Muscle layer of duodenum (tissue), 2 donors: ENCODE measurements at regions not wholly inside any gene's neighbourhood (a gene's known extent, or its start where the extent isn't known, plus 50 kb on each side); places are given as distances from the start of the nearest gene placed in this dataset.

ENCODE experiments used
- H3K27ac ChIP-seq: one replicate; pipeline ENCODE4 v1.7.0; 2013; ENCODE audit warnings: mild to moderate bottlenecking, low read length
- H3K27me3 ChIP-seq: one replicate; pipeline ENCODE4 v1.7.0; 2013; ENCODE audit warnings: low read depth, mild to moderate bottlenecking, control low read depth, low read length
- H3K36me3 ChIP-seq, 2 donors: one replicate each; pipeline ENCODE4 v1.7.0; 2013; ENCODE audit warnings: low read length in 2 of 2, control low read depth in 1 of 2, mild to moderate bottlenecking in 1 of 2; ENCODE audit not compliant: insufficient read depth in 2 of 2, control insufficient read depth in 1 of 2
- H3K4me1 ChIP-seq, 2 donors: one replicate each; pipeline ENCODE4 v1.7.0; 2013; ENCODE audit warnings: low read length in 2 of 2, mild to moderate bottlenecking in 2 of 2, control low read depth in 1 of 2, moderate library complexity in 1 of 2; ENCODE audit not compliant: insufficient read depth in 2 of 2, control insufficient read depth in 1 of 2
- H3K4me3 ChIP-seq, 2 donors: one replicate each; pipeline ENCODE4 v1.7.0; 2013; ENCODE audit warnings: low read length in 2 of 2, low read depth in 1 of 2, mild to moderate bottlenecking in 1 of 2
- H3K9me3 ChIP-seq, 2 donors: one replicate each; pipeline ENCODE4 v1.7.0; 2013; ENCODE audit warnings: low read length in 2 of 2, control low read depth in 1 of 2, mild to moderate bottlenecking in 1 of 2; ENCODE audit not compliant: control insufficient read depth in 1 of 2
- donor health status: healthy.

DNA sequence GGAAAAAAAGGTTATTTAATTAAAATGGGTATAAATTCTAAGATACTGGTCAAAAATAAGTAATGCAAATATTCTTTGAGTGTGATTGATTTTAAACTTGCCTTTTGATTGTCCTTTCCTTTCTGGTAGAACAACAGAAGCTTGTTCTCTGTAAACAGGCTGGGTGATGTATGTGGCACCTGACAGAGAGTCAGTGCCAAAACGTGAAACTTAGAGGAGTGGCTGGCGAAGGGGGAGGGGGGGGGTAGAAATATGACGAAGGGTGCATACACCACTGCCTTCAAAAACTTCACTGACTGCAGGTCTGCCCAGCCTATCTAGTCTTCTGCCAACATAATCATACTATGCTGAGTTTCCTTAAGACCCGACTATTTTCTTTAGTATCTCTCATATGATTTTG is 629.8 kb upstream of the SEMA6A start:
- H3K27ac ChIP-seq, result no peak overlapping the region
- H3K9me3 ChIP-seq, result no peaks in the 10 kb centered on the region
- no peaks in the 10 kb centered on the region for H3K4me1 ChIP-seq
- H3K4me3 ChIP-seq, result no peak overlapping the region
- H3K27me3 ChIP-seq, result no peaks in the 10 kb centered on the region
- no peaks in the 10 kb centered on the region for H3K36me3 ChIP-seq

- no peaks in the 10 kb centered on the region for H3K36me3 ChIP-seq
- H3K4me3 ChIP-seq, result no peak overlapping the region
- H3K27ac ChIP-seq, result no peak overlapping the region
- H3K9me3 ChIP-seq, result no peaks in the 10 kb centered on the region
- no peaks in the 10 kb centered on the region for H3K4me1 ChIP-seq
- no peaks in the 10 kb centered on the region for H3K27me3 ChIP-seq
These were observed 629.0 kb upstream of the SEMA6A start for GRCh38 chr5:117203584-117203983.

DNA sequence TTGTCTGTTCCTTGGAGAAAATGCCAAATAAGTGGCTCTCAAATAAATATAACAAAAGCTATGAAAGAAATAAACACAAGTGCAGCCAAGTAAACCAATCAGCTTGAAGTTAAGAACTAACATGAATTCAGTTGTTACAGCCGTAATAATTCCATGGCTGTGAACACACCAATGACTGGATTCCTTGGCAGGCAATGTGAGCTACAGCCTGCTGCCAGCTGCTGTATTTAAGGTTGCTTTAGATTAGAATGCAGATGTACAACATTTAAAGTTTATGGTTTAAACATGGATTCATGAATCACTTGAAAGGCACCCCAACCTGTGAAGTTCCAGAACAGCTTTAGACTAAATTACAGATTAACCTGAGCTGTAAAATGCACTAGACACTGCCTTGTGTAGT is 626.4 kb upstream of the SEMA6A start:
- no peaks in the 10 kb centered on the region for H3K36me3 ChIP-seq
- H3K27ac ChIP-seq, result no peak overlapping the region
- H3K4me1 ChIP-seq, result no peaks in the 10 kb centered on the region
- no peaks in the 10 kb centered on the region for H3K9me3 ChIP-seq
- no peaks in the 10 kb centered on the region for H3K27me3 ChIP-seq
- no peak overlapping the region for H3K4me3 ChIP-seq

GRCh38 chr5:117195076-117195475 is 620.5 kb upstream of the SEMA6A start:
- Histone ChIP-seq H3K4me3 (no peak overlapping the region), H3K4me1 (no peaks in the 10 kb centered on the region), H3K27ac (no peak overlapping the region), H3K27me3 (no peaks in the 10 kb centered on the region), H3K9me3 (peaks cover 0 to 3% of the 10 kb centered on the region in 2 donors), H3K36me3 (no peaks in the 10 kb centered on the region)

DNA sequence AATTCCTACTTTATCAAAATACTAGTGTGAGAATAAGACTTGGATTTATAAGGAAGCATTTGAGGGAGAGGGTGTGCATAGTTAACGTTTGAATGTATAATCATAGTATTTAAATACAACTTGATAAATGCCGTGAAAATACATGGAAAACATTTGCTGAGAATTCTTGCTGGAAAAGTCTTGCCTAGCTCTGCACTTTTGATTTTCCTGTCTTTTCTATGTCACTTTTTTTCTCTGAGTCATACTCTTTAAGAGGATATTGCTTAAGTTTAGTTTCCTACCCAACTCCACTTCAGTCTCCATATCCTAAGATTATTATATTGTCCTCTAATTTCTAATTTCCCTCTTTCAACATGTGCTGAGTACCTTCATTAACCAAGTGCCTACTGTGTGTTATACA is 616.6 kb upstream of the SEMA6A start:
- Histone ChIP-seq H3K4me3 (no peak overlapping the region), H3K9me3 (peaks cover 0 to 3% of the 10 kb centered on the region in 2 donors), H3K27ac (no peak overlapping the region), H3K36me3 (no peaks in the 10 kb centered on the region), H3K4me1 (no peaks in the 10 kb centered on the region), H3K27me3 (no peaks in the 10 kb centered on the region)

- Histone ChIP-seq H3K9me3 (peaks cover 0 to 3% of the 10 kb centered on the region in 2 donors), H3K4me1 (no peaks in the 10 kb centered on the region), H3K27ac (no peak overlapping the region), H3K27me3 (no peaks in the 10 kb centered on the region), H3K4me3 (no peak overlapping the region), H3K36me3 (no peaks in the 10 kb centered on the region)
These were observed 615.2 kb upstream of the SEMA6A start for GRCh38 chr5:117189784-117190183.

DNA sequence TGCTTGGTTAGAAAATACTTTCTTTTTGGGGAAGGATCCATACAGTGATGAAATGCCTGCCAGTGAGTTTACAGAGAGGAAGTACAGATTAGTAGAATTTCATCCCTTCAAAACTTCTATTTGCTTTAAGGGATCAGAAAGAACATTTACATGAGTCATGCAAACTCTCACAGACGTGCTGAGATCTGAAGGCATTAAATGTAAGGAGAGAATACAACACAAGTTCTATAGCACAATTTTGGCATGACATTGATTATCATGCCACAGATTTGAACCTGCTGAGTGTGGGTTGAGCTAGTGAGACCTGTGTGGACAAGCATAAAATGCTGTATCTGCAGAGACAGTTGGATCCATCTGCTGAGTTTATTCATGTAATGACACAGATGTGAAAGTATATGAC is 613.6 kb upstream of the SEMA6A start:
- peaks cover 0 to 3% of the 10 kb centered on the region in 2 donors for H3K9me3 ChIP-seq
- H3K36me3 ChIP-seq, result no peaks in the 10 kb centered on the region
- no peaks in the 10 kb centered on the region for H3K27me3 ChIP-seq
- no peak overlapping the region for H3K4me3 ChIP-seq
- no peaks in the 10 kb centered on the region for H3K4me1 ChIP-seq
- H3K27ac ChIP-seq, result no peak overlapping the region

DNA sequence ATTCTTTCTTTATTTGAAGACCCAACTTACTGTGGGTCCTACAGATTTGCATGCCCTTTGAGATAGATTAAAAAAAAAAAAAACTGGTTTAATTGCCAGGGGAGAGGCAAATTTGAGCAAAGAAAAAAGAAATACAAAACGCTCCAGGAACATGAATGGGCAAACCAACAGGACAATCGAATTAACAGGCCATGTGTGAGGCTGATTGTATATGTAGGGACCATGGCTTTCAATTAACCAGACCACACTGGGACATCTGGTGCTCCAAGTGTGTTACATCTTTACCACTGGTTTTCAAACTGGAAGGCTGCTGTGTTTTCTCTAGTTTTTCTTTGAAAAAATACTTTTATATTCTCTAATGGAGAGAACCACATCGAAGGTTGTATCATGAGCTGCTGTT is 612.1 kb upstream of the SEMA6A start:
- Histone ChIP-seq H3K4me3 (no peak overlapping the region), H3K4me1 (no peaks in the 10 kb centered on the region), H3K27me3 (no peaks in the 10 kb centered on the region), H3K9me3 (no peaks in the 10 kb centered on the region), H3K27ac (no peak overlapping the region), H3K36me3 (no peaks in the 10 kb centered on the region)

GRCh38 chr5:117183326-117183725 is 608.7 kb upstream of the SEMA6A start:
- Histone ChIP-seq H3K36me3 (no peaks in the 10 kb centered on the region), H3K27me3 (no peaks in the 10 kb centered on the region), H3K27ac (no peak overlapping the region), H3K9me3 (no peaks in the 10 kb centered on the region), H3K4me1 (no peaks in the 10 kb centered on the region), H3K4me3 (no peak overlapping the region)

- Histone ChIP-seq H3K36me3 (no peaks in the 10 kb centered on the region), H3K27me3 (no peaks in the 10 kb centered on the region), H3K9me3 (no peaks in the 10 kb centered on the region), H3K4me1 (no peaks in the 10 kb centered on the region), H3K27ac (no peak overlapping the region), H3K4me3 (no peak overlapping the region)
These were observed 607.5 kb upstream of the SEMA6A start for GRCh38 chr5:117182104-117182503.

GRCh38 chr5:117177302-117177701 is 602.7 kb upstream of the SEMA6A start:
- Histone ChIP-seq H3K4me3 (no peak overlapping the region), H3K36me3 (no peaks in the 10 kb centered on the region), H3K27me3 (no peaks in the 10 kb centered on the region), H3K4me1 (no peaks in the 10 kb centered on the region), H3K9me3 (no peaks in the 10 kb centered on the region), H3K27ac (no peak overlapping the region)

GRCh38 chr5:117165068-117165467 is 590.4 kb upstream of the SEMA6A start:
- Histone ChIP-seq H3K27me3 (no peaks in the 10 kb centered on the region), H3K9me3 (peaks cover 0 to 3% of the 10 kb centered on the region in 2 donors), H3K4me1 (no peaks in the 10 kb centered on the region), H3K27ac (no peak overlapping the region), H3K36me3 (no peaks in the 10 kb centered on the region), H3K4me3 (no peak overlapping the region)
